Fibroblast of lung (primary cell): ENCODE measurements at regions not wholly inside any gene's neighbourhood (a gene's known extent, or its start where the extent isn't known, plus 50 kb on each side); places are given as distances from the start of the nearest gene placed in this dataset.

Source experiments
- DNase-seq, 2 donors: peaks; one replicate each; pipeline versions ENCODE4 v3.0.0 to v3.0.0-alpha.2; 2010; ENCODE audit warnings: low read depth in 2 of 2
- H2AFZ ChIP-seq: 2 replicates; pipeline ENCODE4 v1.5.1; 2012; ENCODE audit warnings: low read length, control low read depth, inconsistent platforms
- H3K27ac ChIP-seq: 2 replicates; pipeline ENCODE4 v1.5.1; 2011; ENCODE audit warnings: low read length, control low read depth; ENCODE audit not compliant: insufficient read depth
- H3K27me3 ChIP-seq: 2 replicates; pipeline ENCODE4 v1.5.1; 2011; ENCODE audit warnings: mild to moderate bottlenecking, low read length; ENCODE audit not compliant: control insufficient read depth, insufficient read depth
- H3K36me3 ChIP-seq: 2 replicates; pipeline ENCODE4 v1.5.1; 2011; ENCODE audit warnings: low read length; ENCODE audit not compliant: control insufficient read depth, insufficient read depth
- H3K4me1 ChIP-seq: 2 replicates; pipeline ENCODE4 v1.5.1; 2011; ENCODE audit warnings: low read length; ENCODE audit not compliant: control insufficient read depth, insufficient read depth; ENCODE audit errors: extremely low read depth
- H3K4me2 ChIP-seq: 2 replicates; pipeline ENCODE4 v1.5.1; 2011; ENCODE audit warnings: low read length, control low read depth; ENCODE audit not compliant: insufficient read depth; ENCODE audit errors: extremely low read depth
- H3K4me3 ChIP-seq, 4 experiments: fragments of 200-600 bp in 1 of 4; sonication (generic) in 1 of 4; replicated peaks in 1 of 4; 2 replicates each; pipeline ENCODE4 v1.5.1; 2011 to 2016; ENCODE audit warnings: low read length in 4 of 4, low read depth in 3 of 4, mild to moderate bottlenecking in 3 of 4, control low read depth in 2 of 4, inconsistent platforms in 1 of 4, mixed read lengths in 1 of 4; ENCODE audit not compliant: insufficient read depth in 1 of 4; ENCODE audit errors: control extremely low read depth in 1 of 4
- H3K79me2 ChIP-seq: 2 replicates; pipeline ENCODE4 v1.5.1; 2012; ENCODE audit warnings: mild to moderate bottlenecking, low read length, inconsistent platforms; ENCODE audit not compliant: control insufficient read depth, insufficient read depth
- H3K9ac ChIP-seq: 2 replicates; pipeline ENCODE4 v1.5.1; 2011; ENCODE audit warnings: mild to moderate bottlenecking, low read length, control low read depth; ENCODE audit not compliant: insufficient read depth
- H3K9me3 ChIP-seq: 2 replicates; pipeline ENCODE4 v1.5.1; 2012; ENCODE audit warnings: low read depth, low read length; ENCODE audit not compliant: control insufficient read depth, insufficient read depth
- H4K20me1 ChIP-seq: 2 replicates; pipeline ENCODE4 v1.5.1; 2011; ENCODE audit warnings: low read length; ENCODE audit not compliant: control insufficient read depth, insufficient read depth; ENCODE audit errors: extremely low read depth
- EZH2 ChIP-seq: IDR thresholded peaks from 2 replicates; pipeline ENCODE4 v1.5.1; 2012; ENCODE audit warnings: low read length, control low read depth, mild to moderate bottlenecking; ENCODE audit errors: missing control alignments
- TF ChIP-seq, protein P1 (sequence below), 2 donors: IDR thresholded peaks in 1 of 2; conservative IDR thresholded peaks in 1 of 2; 1 replicate in 1 of 2; 2 replicates in 1 of 2; pipeline ENCODE4 v1.5.1; 2011 to 2012; ENCODE audit warnings: low read length in 2 of 2, control low read depth in 1 of 2, inconsistent platforms in 1 of 2, low read depth in 1 of 2, mild to moderate bottlenecking in 1 of 2

DNA sequence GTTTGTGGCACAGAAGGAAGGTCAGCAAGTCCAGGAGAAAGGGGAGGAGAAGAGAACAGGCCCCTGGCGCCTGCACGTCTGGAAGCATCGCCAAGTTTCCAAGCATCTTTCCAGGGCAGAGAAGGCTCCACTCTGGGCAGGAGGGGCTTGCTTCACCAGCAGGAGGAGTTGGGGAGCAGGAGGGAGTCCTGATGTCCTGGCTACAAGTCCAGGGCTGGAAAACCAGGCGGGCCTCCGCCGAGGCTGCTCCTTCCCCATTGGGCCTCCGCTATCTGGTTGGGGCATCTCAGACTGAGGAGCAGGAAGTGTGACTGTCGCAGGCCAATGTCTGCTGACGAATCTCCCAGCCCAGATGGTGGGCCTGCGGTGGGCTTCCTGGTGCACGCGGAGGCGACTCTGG is 421.9 kb downstream of the PREX1 start:
- Histone ChIP-seq H3K4me2 (no peak overlapping the region), H3K4me1 (no peaks in the 10 kb centered on the region), H3K36me3 (no peaks in the 10 kb centered on the region), H3K9me3 (no peaks in the 10 kb centered on the region), H3K9ac (no peak overlapping the region), H3K27ac (no peak overlapping the region), H3K79me2 (no peaks in the 10 kb centered on the region), H3K27me3 (no peaks in the 10 kb centered on the region), H3K4me3 (no peak overlapping the region), H4K20me1 (no peaks in the 10 kb centered on the region), H2AFZ (no peak overlapping the region)
- TF ChIP-seq EZH2, result no peak
- TF ChIP-seq, protein P1, sequence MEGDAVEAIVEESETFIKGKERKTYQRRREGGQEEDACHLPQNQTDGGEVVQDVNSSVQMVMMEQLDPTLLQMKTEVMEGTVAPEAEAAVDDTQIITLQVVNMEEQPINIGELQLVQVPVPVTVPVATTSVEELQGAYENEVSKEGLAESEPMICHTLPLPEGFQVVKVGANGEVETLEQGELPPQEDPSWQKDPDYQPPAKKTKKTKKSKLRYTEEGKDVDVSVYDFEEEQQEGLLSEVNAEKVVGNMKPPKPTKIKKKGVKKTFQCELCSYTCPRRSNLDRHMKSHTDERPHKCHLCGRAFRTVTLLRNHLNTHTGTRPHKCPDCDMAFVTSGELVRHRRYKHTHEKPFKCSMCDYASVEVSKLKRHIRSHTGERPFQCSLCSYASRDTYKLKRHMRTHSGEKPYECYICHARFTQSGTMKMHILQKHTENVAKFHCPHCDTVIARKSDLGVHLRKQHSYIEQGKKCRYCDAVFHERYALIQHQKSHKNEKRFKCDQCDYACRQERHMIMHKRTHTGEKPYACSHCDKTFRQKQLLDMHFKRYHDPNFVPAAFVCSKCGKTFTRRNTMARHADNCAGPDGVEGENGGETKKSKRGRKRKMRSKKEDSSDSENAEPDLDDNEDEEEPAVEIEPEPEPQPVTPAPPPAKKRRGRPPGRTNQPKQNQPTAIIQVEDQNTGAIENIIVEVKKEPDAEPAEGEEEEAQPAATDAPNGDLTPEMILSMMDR (conservative IDR thresholded peaks at IDR 0.05 in 1 of 2, IDR thresholded peaks at IDR 0.05 in 1 of 2; ENCODE audit: low read depth in 1 of 2, low read length in 2 of 2), result no peak
- DNase-seq, result peak in 1 of 2 donors; percentile 19

DNA sequence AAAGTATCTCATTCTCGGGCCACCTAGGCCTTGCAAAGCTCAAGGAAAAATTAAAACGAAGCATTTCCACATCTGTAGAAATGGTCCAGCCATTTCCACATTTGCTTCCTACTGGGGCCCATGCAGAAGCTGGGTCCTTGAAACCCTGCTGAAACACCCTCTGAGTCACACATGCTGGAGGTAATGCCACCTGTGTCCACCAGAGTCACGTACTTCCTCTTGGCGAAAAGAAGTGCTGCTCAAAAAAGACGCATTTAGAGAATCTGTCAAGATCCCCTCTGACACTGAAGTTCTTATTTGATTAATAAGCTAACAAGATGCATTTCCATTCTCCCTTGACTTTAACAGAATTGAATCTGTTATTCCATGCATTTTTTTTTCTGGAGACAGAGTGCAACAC is 423.2 kb downstream of the PREX1 start:
- Histone ChIP-seq H2AFZ (no peak overlapping the region), H4K20me1 (no peaks in the 10 kb centered on the region), H3K4me1 (no peaks in the 10 kb centered on the region), H3K9me3 (no peaks in the 10 kb centered on the region), H3K27me3 (no peaks in the 10 kb centered on the region), H3K79me2 (no peaks in the 10 kb centered on the region), H3K9ac (no peak overlapping the region), H3K4me2 (no peak overlapping the region), H3K4me3 (no peak overlapping the region), H3K27ac (no peak overlapping the region), H3K36me3 (no peaks in the 10 kb centered on the region)
- DNase-seq, result no peak
- TF ChIP-seq EZH2, result no peak
- TF ChIP-seq, protein P1 (conservative IDR thresholded peaks at IDR 0.05 in 1 of 2, IDR thresholded peaks at IDR 0.05 in 1 of 2; ENCODE audit: low read depth in 1 of 2, low read length in 2 of 2), result no peak

DNA sequence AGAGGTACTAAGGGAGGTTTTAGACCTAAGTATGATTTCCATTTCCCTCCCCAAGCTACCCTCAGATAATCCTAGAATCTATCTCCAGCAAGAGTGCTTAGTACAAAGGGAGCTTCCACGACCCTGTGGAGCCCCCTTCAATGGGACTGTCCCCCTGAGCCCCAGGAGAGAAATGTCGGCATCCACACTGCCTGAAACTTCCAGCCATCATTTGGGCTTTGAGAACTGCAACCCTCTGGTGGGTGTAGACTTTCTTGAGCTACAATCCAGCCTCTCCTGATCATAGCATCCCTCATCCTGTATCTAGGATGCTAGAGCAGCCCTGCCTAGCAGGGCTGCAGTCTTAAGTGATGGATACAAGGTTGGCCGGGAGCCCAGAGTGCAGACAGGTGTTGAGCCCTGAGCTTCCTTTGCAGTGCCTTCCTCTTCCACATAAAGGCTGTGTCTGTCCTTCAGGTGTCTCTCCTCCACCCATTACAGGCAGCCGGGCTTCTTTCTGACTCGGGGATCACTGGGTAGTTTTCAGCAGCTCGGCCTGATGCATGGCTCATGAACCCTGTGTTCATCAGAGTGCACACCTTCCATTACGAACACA is 424.5 kb downstream of the PREX1 start:
- Histone ChIP-seq H3K36me3 (no peaks in the 10 kb centered on the region), H3K9me3 (no peaks in the 10 kb centered on the region), H3K4me3 (no peak overlapping the region), H3K27ac (no peak overlapping the region), H3K79me2 (no peaks in the 10 kb centered on the region), H3K4me1 (no peaks in the 10 kb centered on the region), H3K4me2 (no peak overlapping the region), H3K9ac (no peak overlapping the region), H3K27me3 (no peaks in the 10 kb centered on the region), H4K20me1 (no peaks in the 10 kb centered on the region), H2AFZ (no peak overlapping the region)
- TF ChIP-seq EZH2, result no peak
- TF ChIP-seq, protein P1 (conservative IDR thresholded peaks at IDR 0.05 in 1 of 2, IDR thresholded peaks at IDR 0.05 in 1 of 2; ENCODE audit: low read depth in 1 of 2, low read length in 2 of 2), result no peak
- no peak for DNase-seq
